T-helper 2 cell (primary cell): ENCODE measurements at regions not wholly inside any gene's neighbourhood (a gene's known extent, or its start where the extent isn't known, plus 50 kb on each side); places are given as distances from the start of the nearest gene placed in this dataset.

Source experiments
- DNase-seq, 5 experiments: peaks; one replicate each; pipeline versions ENCODE4 v3.0.0 to v3.0.0-alpha.2; 2012 to 2022

- no peak for DNase-seq
Observed at GRCh38 chr5:98076501-98076900, 697.0 kb upstream of the RGMB start.

GRCh38 chr5:98085593-98085992, 687.9 kb upstream of the RGMB start:
- DNase-seq: no peak

DNA sequence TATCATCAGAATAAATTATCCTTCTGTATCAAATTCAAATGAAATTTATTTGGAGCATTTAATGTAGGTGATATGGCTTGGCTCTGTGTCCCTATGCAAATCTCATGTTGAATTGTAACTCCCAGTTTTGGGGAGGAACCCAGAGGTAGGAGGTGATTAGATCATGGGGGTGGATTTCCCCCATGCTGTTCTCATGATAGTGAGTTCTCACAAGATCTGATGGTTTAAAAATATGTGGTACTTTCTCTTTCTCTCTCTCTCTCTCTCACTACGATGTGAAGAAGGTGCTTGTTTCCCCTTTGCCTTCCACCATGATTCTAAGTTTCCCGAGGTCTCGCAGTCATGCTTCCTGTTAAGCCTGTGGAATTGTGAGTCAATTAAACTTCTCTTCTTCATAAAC, 678.4 kb upstream of the RGMB start:
- DNase-seq: no peak

DNA sequence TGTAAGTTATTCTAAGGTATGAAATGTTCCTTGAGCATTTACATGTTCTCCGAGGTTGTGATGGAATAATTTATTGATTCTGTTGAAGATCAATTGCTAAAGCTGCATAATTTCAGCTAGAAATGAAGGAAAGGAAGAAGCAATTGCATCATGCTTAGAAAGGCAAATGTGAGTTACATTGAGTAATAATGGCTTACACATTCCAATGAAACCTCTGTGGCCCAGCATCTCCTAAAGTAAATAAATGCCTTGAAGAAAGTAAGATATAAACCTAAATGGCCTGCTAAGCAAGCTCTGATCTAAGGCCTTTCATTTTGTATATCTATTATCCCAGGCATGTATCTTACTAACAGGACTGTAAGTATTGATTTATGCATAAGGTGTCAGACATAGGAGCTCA, 677.3 kb upstream of the RGMB start:
- DNase-seq: no peak

GRCh38 chr5:98099448-98100105, 673.9 kb upstream of the RGMB start:
- DNase-seq: no peak

GRCh38 chr5:98101131-98101530, 672.3 kb upstream of the RGMB start:
- no peak for DNase-seq

DNA sequence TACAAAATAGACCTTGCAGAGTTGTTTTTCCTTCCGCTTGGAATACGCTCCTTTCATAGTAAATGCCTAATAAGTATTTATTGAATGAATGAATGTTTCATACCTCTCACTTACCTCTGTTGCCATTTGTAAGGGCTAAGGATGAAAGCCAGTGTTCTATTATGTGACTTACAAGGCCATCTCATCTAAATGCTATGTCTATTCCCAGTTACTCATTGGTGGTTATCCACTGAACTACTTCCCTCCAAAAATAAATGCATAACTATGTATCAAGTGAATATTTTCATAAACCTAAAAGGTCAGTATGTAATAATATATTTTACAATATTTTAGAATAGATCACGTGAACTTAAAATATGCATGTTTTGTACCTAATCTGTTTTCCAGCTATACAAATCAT, 670.5 kb upstream of the RGMB start:
- DNase-seq: no peak

DNA sequence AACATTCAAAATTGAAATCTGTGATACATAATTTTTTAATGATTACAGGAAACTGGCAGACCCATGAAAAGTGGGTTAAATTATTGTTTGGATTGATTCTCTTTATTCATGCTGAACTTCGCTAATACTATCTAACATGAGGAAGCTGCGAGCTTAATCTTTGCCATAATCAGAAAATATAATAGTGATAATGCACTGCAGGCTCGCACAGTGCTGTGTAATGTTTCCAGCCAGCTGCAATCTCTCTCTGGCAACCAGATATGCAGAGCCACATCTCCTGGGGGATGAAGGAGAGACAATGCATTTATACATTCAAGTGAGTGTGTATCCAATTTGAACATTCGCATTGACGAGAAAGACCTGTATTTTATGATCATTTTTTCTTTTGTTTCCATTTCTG, 669.7 kb upstream of the RGMB start:
- DNase-seq: no peak

GRCh38 chr5:98104454-98105188, 668.8 kb upstream of the RGMB start:
- no peak for DNase-seq

DNA sequence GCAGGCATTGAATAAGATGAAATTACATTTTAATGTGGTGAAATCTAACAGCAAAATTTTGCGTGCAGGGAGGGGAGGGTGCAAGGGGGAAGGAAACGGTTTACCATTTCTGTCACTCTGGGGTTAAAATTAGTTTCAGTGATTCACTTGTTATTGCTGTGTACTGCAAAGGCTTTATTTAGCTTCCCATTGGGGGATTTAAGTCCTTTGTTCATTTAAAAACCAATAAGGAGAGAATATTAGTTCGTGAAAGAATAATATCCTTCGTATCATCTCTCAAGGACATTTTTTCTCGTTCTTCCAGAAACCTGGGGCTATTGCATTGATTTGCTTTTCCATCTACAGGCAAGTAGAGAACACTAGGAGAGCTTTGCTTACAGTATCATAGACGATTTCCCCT, 667.8 kb upstream of the RGMB start:
- no peak for DNase-seq

DNA sequence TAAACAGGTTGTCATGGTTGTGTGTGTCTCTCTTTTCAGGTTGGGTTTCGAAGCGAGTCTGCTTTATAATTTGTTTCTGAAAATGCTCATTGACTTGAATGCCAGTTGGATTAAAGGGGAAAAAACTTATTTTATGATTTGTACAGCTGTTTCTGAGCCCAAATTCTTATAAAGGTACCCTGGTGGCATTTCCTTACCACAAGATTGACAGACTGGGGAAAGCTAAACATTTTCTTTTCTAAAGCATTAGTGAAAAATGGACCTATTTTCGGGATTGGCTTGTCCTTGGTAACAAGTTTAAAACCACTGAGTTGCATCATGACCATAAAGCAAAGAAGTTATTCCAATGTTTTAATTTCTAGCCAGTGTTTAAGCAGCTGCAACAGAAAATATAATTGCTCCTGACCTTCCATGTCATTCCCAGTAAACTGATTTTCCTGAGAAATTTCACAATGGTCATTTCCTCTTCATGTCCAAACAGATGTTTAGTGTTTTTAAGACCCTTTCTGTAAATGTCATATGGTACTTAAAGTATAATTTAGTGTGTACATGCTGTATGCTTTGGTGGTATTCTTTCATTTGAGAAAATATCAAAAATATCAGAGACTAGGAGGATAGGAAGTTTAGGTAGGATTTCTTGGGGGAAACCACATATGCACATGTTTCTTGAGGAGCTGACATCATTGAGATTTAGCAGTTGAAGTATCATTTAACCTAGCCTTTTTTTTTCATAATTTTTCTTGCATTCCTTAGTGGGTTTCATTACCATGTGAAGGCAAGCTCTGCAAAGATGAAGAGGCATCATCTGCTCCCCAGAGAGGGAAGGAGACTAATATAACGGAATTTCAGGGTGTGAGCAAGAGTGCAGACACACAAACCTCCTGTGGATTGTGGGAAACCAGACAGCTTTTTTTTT, 667.1 kb upstream of the RGMB start:
- DNase-seq: no peak

DNA sequence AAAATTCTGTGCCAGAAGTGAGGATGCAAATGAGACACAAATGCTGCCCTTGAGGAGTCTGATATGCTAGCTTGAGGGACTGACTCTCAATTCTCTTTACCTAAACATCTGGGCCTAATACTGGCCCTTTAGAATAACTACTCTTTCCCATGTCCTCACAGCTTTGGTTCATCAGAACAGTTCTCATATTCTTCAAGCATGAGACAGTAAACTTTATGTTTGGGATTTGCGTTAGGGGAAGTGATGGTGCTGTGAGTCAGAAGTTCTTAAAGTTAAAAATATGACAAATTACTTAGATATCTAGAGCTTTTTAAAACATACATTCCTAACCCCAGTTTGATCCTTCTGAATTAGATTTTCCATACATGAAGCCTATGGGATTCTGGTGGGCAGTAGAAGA, 665.0 kb upstream of the RGMB start:
- no peak for DNase-seq

DNA sequence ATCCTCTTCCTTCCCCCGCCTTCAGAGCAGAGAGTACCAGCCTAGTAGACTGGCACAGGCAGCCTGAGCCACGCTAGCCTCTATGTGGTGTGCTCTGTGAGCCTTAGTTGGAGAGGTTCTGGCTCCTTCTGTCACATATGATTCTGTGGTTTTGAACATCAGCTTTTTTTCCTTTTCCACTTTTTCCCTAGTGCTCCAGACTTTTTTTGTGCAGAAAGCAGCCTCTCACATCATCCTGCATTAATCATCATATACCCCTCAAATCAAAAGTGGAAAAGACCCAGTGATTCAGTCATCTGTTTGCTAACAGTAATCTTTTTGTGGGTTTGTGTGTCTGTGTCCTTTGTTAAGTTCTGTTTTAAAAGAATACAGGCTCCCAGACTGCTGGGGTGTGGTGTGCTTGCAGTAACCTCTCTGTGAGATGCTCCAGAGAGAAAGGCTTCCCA, 663.9 kb upstream of the RGMB start:
- no peak for DNase-seq

DNA sequence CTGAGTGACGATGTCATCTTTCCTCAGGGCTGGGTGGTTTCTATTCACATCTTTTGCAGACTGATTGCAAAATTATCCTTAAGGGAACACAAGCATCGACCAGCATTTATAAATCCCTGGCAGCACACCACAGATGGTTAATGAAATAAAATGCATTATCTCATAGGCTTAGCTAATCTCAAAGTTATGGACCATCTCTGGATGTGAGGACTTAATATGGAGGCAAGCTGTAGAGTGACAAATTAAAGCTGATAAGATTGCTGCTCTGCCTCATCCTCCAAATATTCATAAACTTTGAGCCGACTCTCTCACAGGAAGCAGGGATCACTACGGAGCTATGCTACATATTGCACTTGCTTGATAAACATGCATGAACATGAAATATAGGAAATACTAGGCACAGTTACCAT, 663.2 kb upstream of the RGMB start:
- no peak for DNase-seq

- no peak for DNase-seq
Observed at GRCh38 chr5:98110791-98111190, 662.7 kb upstream of the RGMB start.

DNA sequence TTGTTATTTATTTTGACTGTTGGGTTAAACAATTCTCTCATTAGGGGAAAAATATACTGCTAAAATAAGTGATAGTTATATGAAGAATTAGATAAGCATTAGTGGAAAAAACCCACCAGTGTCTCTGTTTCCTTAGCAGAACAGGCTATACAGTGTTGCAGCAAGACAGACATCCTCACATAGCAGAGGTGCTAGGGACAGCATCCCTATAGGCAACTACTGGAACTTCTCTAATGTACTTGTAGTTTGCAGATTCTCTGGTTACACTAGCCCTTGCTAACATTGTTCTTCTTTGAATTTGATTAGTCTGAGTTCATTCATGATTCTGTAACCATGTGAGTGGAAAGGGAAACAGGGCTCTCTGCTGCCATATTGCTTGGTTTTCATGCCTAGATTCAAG, 661.8 kb upstream of the RGMB start:
- DNase-seq: no peak

GRCh38 chr5:98121036-98121936, 652.2 kb upstream of the RGMB start:
- DNase-seq: no peak

GRCh38 chr5:98128271-98128670, 645.2 kb upstream of the RGMB start:
- no peak for DNase-seq

- DNase-seq: no peak
Observed at GRCh38 chr5:98128846-98129245, 644.6 kb upstream of the RGMB start.

- DNase-seq: no peak
Observed at GRCh38 chr5:98130261-98131035, 643.0 kb upstream of the RGMB start.

DNA sequence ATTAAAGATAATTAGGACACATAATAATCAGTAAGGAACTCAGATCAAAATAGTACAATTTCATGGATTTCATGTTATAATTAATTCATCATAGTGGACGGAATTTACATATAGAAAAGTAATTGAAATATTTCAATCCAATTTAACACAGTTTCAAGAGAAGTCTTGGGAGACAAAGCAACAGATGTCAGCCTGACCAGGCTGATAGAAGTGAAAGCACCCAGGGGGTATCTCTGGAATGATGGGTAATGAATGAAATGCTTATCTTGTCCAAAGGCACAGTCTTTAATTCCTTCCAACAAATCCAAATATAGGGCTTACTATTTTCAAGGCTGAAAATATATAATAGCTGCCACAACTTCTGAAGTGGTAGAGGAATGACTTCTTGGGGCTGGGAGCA, 629.3 kb upstream of the RGMB start:
- DNase-seq: no peak

DNA sequence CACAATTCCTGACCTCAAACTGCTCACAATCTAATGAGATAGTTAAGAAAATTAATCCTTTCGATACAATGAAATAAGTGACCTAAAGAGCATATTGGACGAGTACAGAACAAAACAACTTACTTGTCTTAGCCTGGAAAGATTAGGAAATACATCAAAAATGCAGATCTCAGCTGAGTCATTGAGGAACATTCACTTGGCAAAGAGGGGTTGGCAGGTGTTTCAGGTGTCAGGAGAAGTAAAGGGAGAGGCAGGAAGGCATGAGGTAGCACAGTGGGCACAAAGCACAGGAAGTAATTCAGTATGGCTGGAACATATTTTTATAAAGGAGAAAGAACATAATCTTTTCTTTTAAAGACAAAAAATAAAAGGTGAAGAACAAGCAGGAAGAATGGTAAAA, 628.8 kb upstream of the RGMB start:
- DNase-seq: no peak
